SK-N-MC (cell line): ENCODE measurements at regions not wholly inside any gene's neighbourhood (a gene's known extent, or its start where the extent isn't known, plus 50 kb on each side); places are given as distances from the start of the nearest gene placed in this dataset.

Experiments
- DNase-seq: peaks from one replicate; pipeline ENCODE4 v3.0.0-alpha.2; 2011; ENCODE audit warnings: low read depth, low spot score
- H3K27ac ChIP-seq: fragments of 200-600 bp; sonication (generic); 2 replicates; pipeline ENCODE4 v1.5.1; 2016; ENCODE audit warnings: mixed run types
- H3K36me3 ChIP-seq: fragments of 200-600 bp; sonication (generic); 2 replicates; pipeline ENCODE4 v1.6.1; 2017; ENCODE audit warnings: antibody characterized with exemption, low read length, mixed read lengths; ENCODE audit not compliant: insufficient read depth
- H3K4me3 ChIP-seq: fragments of 200-600 bp; sonication (generic); 2 replicates; pipeline ENCODE4 v1.5.1; 2016
- H3K9ac ChIP-seq: fragments of 200-600 bp; sonication (generic); 2 replicates; pipeline ENCODE4 v1.8.0; 2017; ENCODE audit warnings: mixed run types, mixed read lengths; ENCODE audit not compliant: insufficient read length
- H3K9me3 ChIP-seq: fragments of 200-600 bp; sonication (generic); 2 replicates; pipeline ENCODE4 v1.6.1; 2017; ENCODE audit warnings: low read depth, mild to moderate bottlenecking, antibody characterized with exemption, low read length, moderate library complexity, mixed read lengths
- EZH2 ChIP-seq: fragments of 200-600 bp; sonication (generic); IDR thresholded peaks from one replicate; pipeline ENCODE4 v1.6.1; 2017; ENCODE audit warnings: antibody characterized with exemption
- FOXP2 ChIP-seq: optimal IDR thresholded peaks from 2 replicates; pipeline ENCODE3; 2011; ENCODE audit warnings: mild to moderate bottlenecking, moderate library complexity; ENCODE audit not compliant: insufficient read depth; ENCODE audit errors: extremely low read length, control extremely low read depth
- POLR2AphosphoS5 ChIP-seq: IDR thresholded peaks from 2 replicates; pipeline ENCODE4 v1.6.1; 2012; ENCODE audit warnings: mild to moderate bottlenecking, low read depth, low read length, borderline replicate concordance

DNA sequence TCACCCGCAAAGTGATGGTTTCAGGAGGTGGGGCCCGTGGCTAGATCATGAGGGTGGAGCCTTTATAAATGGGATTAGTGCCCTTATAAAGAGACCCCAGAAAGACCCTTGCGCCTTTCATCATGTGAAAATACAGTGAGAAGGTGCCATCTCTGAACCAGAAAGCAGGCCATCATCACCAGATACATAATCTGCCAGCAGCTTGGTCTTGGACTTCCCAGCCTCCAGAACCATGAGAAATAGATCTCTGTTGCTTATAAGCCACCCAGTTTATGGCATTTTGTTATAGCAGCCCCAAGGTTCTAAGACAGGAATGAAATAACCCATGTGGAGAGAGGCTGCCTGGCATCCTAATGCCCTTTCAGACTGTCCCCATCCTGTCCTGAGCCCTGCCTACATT, 127.8 kb upstream of the SMAD3 start:
- Histone ChIP-seq H3K36me3 (no peaks in the 10 kb centered on the region), H3K27ac (no peak overlapping the region), H3K9me3 (no peaks in the 10 kb centered on the region), H3K4me3 (no peak overlapping the region), H3K9ac (no peak overlapping the region)
- TF ChIP-seq EZH2 (no peak), FOXP2 (no peak), POLR2AphosphoS5 (no peak)
- no peak for DNase-seq

DNA sequence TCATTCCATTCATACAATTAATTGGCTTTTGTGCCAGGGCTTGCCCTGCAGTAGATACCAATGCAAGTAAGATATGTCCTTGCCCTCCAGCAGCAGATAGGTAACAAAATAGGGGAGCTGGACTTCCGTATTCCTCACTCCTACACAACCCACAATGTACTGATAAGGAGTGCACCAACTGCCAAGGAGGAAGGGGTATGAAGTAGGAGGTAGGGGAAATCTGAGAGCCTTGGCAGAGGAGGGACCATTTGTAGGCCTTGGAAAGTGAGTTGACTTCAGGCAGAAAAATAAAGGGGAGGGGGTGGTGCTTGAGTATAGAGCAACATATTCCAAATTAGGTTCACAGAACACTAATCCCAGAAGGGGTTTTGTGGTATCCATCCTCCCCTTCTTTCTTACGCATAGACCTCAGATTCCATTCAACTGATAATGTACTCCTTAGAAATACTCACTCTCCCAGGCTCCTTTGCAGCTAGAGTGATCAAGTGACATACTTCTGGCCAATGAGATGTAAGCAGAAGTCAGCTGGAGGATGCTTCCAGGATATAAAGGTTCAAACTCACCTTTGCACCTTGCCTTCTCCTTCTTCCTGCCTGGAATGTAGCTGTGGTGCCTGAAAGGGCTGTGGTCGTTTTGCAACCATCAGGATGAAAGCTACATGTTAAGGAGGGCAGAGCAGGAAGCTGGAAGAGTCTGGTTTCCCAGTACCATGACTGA, 127.1 kb upstream of the SMAD3 start:
- no peak for DNase-seq
- Histone ChIP-seq H3K9ac (no peak overlapping the region), H3K4me3 (no peak overlapping the region)

GRCh38 chr15:66939016-66939415, 126.4 kb upstream of the SMAD3 start:
- no peak overlapping the region for H3K27ac ChIP-seq
- no peaks in the 10 kb centered on the region for H3K9me3 ChIP-seq
- H3K36me3 ChIP-seq, result no peaks in the 10 kb centered on the region
- H3K4me3 ChIP-seq, result no peak overlapping the region
- DNase-seq, result no peak
- TF ChIP-seq EZH2 (no peak), FOXP2 (no peak), POLR2AphosphoS5 (no peak)
- H3K9ac ChIP-seq, result no peak overlapping the region

More for the DNA sequence above, 127.1 kb upstream of the SMAD3 start:
- no peaks in the 10 kb centered on the region for H3K36me3 ChIP-seq
- H3K27ac ChIP-seq, result no peak overlapping the region
- H3K9me3 ChIP-seq, result no peaks in the 10 kb centered on the region
- no peak for TF ChIP-seq POLR2AphosphoS5
- no peak for TF ChIP-seq EZH2
- TF ChIP-seq FOXP2, result no peak

DNA sequence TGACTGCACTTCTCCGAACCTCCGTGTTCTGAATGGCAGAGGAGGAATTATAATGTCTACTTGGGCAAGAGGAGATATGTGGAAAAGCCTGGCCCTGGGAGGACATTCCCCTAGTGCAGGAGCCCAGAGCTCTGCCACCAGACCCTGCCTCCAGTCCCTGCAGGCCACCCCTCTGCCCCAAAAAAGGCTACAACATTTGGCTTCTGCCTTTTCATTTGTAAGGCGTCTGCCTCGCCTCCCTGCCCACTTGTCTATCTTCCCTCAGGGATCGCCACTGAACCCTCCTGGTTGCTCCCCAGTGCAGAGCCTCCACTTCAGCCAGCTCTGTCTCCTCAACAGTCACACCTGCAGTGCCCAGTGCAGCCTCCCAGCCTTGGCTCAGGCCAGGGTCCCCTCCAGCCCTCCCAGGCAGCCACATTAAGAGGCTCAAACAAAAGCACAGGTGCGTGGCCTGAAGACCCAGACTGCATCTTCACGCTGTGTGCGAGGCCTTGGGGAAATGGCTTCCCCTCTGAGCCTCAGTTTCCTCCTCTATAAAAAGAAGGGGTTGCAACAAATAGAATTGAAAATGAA, 125.9 kb upstream of the SMAD3 start:
- Histone ChIP-seq H3K36me3 (no peaks in the 10 kb centered on the region), H3K4me3 (no peak overlapping the region), H3K9me3 (no peaks in the 10 kb centered on the region), H3K9ac (no peak overlapping the region), H3K27ac (no peak overlapping the region)
- TF ChIP-seq POLR2AphosphoS5, result no peak
- no peak for TF ChIP-seq FOXP2
- TF ChIP-seq EZH2, result no peak
- DNase-seq, result no peak

GRCh38 chr15:66940368-66940767, 125.0 kb upstream of the SMAD3 start:
- TF ChIP-seq POLR2AphosphoS5 (no peak), FOXP2 (no peak), EZH2 (no peak)
- H3K4me3 ChIP-seq, result no peak overlapping the region
- H3K36me3 ChIP-seq, result no peaks in the 10 kb centered on the region
- DNase-seq, result no peak
- H3K9ac ChIP-seq, result no peak overlapping the region
- no peaks in the 10 kb centered on the region for H3K9me3 ChIP-seq
- no peak overlapping the region for H3K27ac ChIP-seq

DNA sequence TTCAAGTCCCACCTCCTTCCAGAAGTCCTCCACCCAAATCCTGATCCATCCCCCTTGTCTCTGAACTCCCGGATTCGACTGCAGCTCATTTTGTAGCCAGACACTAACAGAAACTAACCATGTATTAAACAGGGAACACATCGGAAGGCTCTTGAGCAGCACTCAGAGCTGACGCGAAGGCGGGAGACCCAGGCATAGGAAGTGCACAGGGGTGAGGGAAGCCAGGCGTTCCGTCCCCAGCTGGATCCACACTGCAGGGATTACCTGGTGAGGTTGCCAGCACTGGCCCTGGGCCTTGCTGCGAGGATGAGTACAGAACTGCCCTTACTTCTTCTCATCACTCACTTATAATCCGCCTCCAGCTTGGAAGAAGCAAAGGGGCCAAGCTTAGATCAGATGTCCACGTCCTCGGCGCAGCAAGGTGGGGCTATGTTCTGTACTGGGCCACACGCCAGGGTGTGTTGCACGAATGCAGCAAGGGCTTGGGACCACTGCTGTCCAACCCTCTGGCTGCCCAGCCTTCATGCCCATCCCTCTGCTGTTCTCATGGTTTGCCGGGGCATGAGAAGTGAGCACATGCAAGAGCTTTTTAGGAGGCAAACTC, 124.2 kb upstream of the SMAD3 start:
- Histone ChIP-seq H3K27ac (no peak overlapping the region), H3K4me3 (no peak overlapping the region), H3K9ac (no peak overlapping the region), H3K9me3 (no peaks in the 10 kb centered on the region), H3K36me3 (no peaks in the 10 kb centered on the region)
- TF ChIP-seq FOXP2, result no peak
- TF ChIP-seq EZH2, result no peak
- no peak for TF ChIP-seq POLR2AphosphoS5
- no peak for DNase-seq

DNA sequence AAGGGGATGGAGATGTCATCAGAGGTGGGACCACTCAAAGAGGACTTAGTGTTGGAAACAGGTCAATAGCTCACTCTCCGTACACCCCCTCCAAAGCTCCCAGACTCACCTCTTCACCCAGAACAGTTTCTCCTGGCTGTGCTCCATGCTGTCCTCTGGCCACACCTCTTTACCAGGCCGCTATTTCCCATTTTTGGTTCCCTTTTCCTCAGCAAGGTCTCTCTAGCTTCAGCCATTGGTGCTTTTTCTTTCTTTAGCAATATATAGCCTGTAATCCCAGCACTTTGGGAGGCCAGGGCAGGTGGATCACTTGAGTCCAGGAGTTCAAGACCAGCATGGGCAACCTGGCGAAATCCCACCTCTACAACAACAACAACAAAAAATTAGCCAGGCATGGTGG, 123.6 kb upstream of the SMAD3 start:
- H3K4me3 ChIP-seq, result no peak overlapping the region
- H3K9me3 ChIP-seq, result no peaks in the 10 kb centered on the region
- no peak overlapping the region for H3K27ac ChIP-seq
- no peak overlapping the region for H3K9ac ChIP-seq
- H3K36me3 ChIP-seq, result no peaks in the 10 kb centered on the region
- no peak for TF ChIP-seq EZH2
- TF ChIP-seq POLR2AphosphoS5, result no peak
- no peak for TF ChIP-seq FOXP2
- no peak for DNase-seq

GRCh38 chr15:66942649-66943390, 122.6 kb upstream of the SMAD3 start:
- Histone ChIP-seq H3K9me3 (no peaks in the 10 kb centered on the region), H3K9ac (no peak overlapping the region), H3K27ac (no peak overlapping the region), H3K36me3 (no peaks in the 10 kb centered on the region), H3K4me3 (no peak overlapping the region)
- no peak for TF ChIP-seq EZH2
- TF ChIP-seq POLR2AphosphoS5, result no peak
- no peak for TF ChIP-seq FOXP2
- no peak for DNase-seq
